ENCODE measurements at regions not wholly inside any gene's neighbourhood (a gene's known extent, or its start where the extent isn't known, plus 50 kb on each side); places are given as distances from the start of the nearest gene placed in this dataset.

- H3K4me3 ChIP-seq (ENCODE audit: low read depth, low read length), result no peak overlapping the region
- no peak for DNase-seq (ENCODE audit: low read depth)
- TF ChIP-seq CTCF (conservative IDR thresholded peaks at IDR 0.05; ENCODE audit: low read depth, low read length), result no peak
Observed at GRCh38 chr14:100668352-100668751, 58.3 kb upstream of the DLK1 start.

DNA sequence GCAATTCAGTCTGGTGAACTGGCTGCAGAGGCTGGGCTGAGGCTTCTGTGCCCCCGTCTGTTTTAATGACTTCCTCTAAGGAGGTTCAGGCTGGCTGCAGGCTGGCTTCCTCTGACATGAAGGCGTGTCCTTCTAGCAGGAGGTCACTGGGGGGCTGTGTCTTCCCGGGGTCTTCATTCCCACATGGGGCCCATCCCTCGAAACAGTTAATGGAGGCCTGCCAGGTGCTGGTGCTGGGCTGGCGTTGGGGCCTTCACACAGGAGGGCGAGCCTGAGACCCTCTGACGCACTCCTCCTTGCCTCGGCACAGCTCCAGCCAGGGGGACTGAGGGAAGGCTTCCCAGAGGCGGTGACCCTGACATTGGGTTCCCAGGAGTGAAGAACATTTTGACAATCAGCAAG is 57.7 kb upstream of the DLK1 start:
- TF ChIP-seq CTCF (conservative IDR thresholded peaks at IDR 0.05; ENCODE audit: low read depth, low read length), result no peak
- H3K4me3 ChIP-seq (ENCODE audit: low read depth, low read length), result no peak overlapping the region
- DNase-seq (ENCODE audit: low read depth), result no peak

DNA sequence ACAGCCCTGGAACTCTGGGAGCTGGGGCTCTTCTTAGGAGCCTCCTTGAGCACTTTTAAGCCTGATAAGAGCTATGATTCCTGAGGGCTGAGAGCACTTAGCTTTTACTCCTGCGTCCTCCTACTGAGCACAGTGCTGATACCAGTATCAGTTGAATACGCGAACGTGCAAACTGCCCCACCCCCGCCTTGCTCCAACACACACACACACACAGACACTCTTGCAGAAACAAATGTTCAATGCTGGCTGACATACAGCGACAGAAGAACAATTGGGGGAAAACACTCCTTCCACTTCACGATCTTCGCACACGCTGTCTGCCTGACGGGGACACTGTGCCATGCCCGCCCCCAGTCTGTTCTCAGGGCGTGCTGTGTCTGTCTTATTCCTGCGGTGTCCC is 57.2 kb upstream of the DLK1 start:
- H3K4me3 ChIP-seq (ENCODE audit: low read depth, low read length), result no peak overlapping the region
- DNase-seq (ENCODE audit: low read depth), result no peak
- TF ChIP-seq CTCF (conservative IDR thresholded peaks at IDR 0.05; ENCODE audit: low read depth, low read length), result no peak

DNA sequence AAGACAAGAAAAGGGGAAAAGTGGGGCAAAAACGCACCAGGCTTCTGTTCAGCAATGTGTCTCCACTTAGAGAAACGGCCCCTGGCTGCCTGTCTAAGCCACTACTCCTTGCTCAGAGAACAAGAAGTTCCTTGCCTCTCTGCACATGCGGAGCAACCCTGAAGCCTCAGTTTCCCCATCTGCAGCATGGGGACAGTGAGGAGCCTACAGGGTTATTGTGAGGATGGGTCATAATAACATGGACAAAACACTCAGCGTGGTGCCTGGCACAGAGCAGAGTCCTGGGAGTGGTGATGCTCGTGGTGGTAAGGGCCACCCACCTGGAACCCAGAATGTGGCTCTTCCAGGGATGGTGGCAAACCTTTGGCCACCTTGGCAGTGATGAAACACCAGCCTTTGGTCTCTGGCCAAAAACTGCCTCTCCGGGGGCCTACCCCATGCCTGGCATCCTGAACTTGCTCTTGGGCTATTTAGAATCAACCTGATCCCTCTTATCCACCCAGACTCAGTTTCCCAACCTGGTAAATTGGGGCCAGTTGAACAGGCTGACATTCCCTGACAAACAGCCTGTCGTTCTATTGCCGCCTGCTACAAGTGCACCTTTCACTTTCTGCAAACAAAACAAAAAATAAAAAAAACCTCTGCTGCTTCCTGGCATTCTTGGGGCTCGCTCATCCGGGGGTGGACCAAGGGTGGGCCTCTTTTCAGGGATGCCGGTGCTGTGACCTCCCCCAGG is 56.5 kb upstream of the DLK1 start:
- no peak for TF ChIP-seq CTCF (conservative IDR thresholded peaks at IDR 0.05; ENCODE audit: low read depth, low read length)
- H3K4me3 ChIP-seq (ENCODE audit: low read depth, low read length), result no peak overlapping the region
- no peak for DNase-seq (ENCODE audit: low read depth)

DNA sequence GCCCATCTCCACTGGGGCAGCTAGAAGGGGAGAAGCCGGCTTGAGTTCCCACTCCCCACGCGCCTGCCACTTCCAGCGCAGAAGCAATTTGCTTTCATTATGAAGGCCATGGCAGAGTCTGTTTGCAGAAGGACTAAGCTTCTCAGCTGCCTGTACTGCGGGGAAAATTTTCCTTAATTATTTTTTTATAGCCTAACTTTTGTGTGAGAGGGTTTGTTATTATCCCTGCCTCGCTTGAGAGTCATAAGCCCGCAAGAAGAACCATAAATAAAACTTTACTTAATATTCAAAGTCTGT is 56.0 kb upstream of the DLK1 start:
- TF ChIP-seq CTCF (conservative IDR thresholded peaks at IDR 0.05; ENCODE audit: low read depth, low read length), result no peak
- DNase-seq (ENCODE audit: low read depth), result no peak
- no peak overlapping the region for H3K4me3 ChIP-seq (ENCODE audit: low read depth, low read length)

- no peak for TF ChIP-seq CTCF (conservative IDR thresholded peaks at IDR 0.05; ENCODE audit: low read depth, low read length)
- no peak for DNase-seq (ENCODE audit: low read depth)
- no peak overlapping the region for H3K4me3 ChIP-seq (ENCODE audit: low read depth, low read length)
Observed at GRCh38 chr14:100671386-100671901, 55.2 kb upstream of the DLK1 start.

DNA sequence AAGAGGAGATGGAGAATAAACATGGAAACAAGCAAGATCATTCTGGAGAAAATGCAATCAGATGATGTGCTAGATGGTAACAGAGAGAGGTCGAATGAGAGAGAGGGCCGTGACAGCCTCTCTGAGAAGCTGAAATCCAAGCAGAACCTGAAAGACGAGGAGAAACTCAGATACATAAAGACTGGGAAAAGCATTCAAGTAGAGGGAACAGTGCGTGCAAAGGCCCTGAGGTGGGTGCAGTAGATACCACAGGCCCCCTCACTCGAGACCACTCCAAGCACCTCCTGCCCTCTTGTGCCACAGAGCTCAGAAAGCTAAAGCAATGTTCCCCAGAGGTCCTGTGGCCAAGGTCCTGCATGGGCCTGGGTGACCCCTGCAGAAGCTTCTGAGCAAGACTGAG is 54.8 kb upstream of the DLK1 start:
- no peak overlapping the region for H3K4me3 ChIP-seq (ENCODE audit: low read depth, low read length)
- no peak for DNase-seq (ENCODE audit: low read depth)
- TF ChIP-seq CTCF (conservative IDR thresholded peaks at IDR 0.05; ENCODE audit: low read depth, low read length), result no peak
